Forelimb muscle (tissue), 1 donor: ENCODE measurements at regions not wholly inside any gene's neighbourhood (a gene's known extent, or its start where the extent isn't known, plus 50 kb on each side); places are given as distances from the start of the nearest gene placed in this dataset.

ENCODE experiments used
- DNase-seq: peaks from one replicate; pipeline ENCODE4 v3.0.0-alpha.2; 2013; ENCODE audit warnings: low read depth

GRCh38 chr2:234603619-234604018 is 106.7 kb upstream of the ARL4C start:
- DNase-seq = no peak

- DNase-seq = no peak
These were observed 104.3 kb upstream of the ARL4C start for GRCh38 chr2:234601213-234601612.

GRCh38 chr2:234597576-234597861 is 100.6 kb upstream of the ARL4C start:
- DNase-seq = no peak

GRCh38 chr2:234596696-234597575 is 100.1 kb upstream of the ARL4C start:
- DNase-seq = no peak

- no peak for DNase-seq
These were observed 98.9 kb upstream of the ARL4C start for GRCh38 chr2:234595829-234596228.

GRCh38 chr2:234594715-234595114 is 97.8 kb upstream of the ARL4C start:
- no peak for DNase-seq

GRCh38 chr2:234593636-234594035 is 96.8 kb upstream of the ARL4C start:
- no peak for DNase-seq

GRCh38 chr2:234592541-234592940 is 95.7 kb upstream of the ARL4C start:
- DNase-seq = no peak

GRCh38 chr2:234590076-234590475 is 93.2 kb upstream of the ARL4C start:
- no peak for DNase-seq

- no peak for DNase-seq
These were observed 91.2 kb upstream of the ARL4C start for GRCh38 chr2:234588054-234588430.

GRCh38 chr2:234587341-234588053 is 90.6 kb upstream of the ARL4C start:
- no peak for DNase-seq

- DNase-seq = no peak
These were observed 86.5 kb upstream of the ARL4C start for GRCh38 chr2:234583331-234583730.

GRCh38 chr2:234580686-234581085 is 83.8 kb upstream of the ARL4C start:
- DNase-seq = no peak

GRCh38 chr2:234579231-234579962 is 82.5 kb upstream of the ARL4C start:
- DNase-seq = no peak

GRCh38 chr2:234578389-234578788 is 81.5 kb upstream of the ARL4C start:
- DNase-seq = no peak

- DNase-seq = no peak
These were observed 80.3 kb upstream of the ARL4C start for GRCh38 chr2:234577191-234577590.

GRCh38 chr2:234571620-234572407 is 74.9 kb upstream of the ARL4C start:
- no peak for DNase-seq

- DNase-seq = no peak
These were observed 73.6 kb upstream of the ARL4C start for GRCh38 chr2:234570476-234570875.

GRCh38 chr2:234569776-234570430 is 73.0 kb upstream of the ARL4C start:
- DNase-seq = no peak

GRCh38 chr2:234566622-234567021 is 69.7 kb upstream of the ARL4C start:
- no peak for DNase-seq
